ENCODE measurements at regions not wholly inside any gene's neighbourhood (a gene's known extent, or its start where the extent isn't known, plus 50 kb on each side); places are given as distances from the start of the nearest gene placed in this dataset.

- no peak for TF ChIP-seq CTCF (IDR thresholded peaks at IDR 0.05; ENCODE audit: low read depth, low read length)
- no peak for DNase-seq (ENCODE audit: low read depth in 2 of 2)
- no peak overlapping the region for H3K4me3 ChIP-seq (replicated peaks in 1 of 2; ENCODE audit: low read depth in 2 of 2, low read length in 2 of 2)
Measured at GRCh38 chr6:149173222-149173621, 144.3 kb upstream of the TAB2 start.

- no peak for DNase-seq (ENCODE audit: low read depth in 2 of 2)
- H3K4me3 ChIP-seq (replicated peaks in 1 of 2; ENCODE audit: low read depth in 2 of 2, low read length in 2 of 2): no peak overlapping the region
- no peak for TF ChIP-seq CTCF (IDR thresholded peaks at IDR 0.05; ENCODE audit: low read depth, low read length)
Measured at GRCh38 chr6:149174962-149175361, 142.6 kb upstream of the TAB2 start.

- no peak for TF ChIP-seq CTCF (IDR thresholded peaks at IDR 0.05; ENCODE audit: low read depth, low read length)
- no peak overlapping the region for H3K4me3 ChIP-seq (replicated peaks in 1 of 2; ENCODE audit: low read depth in 2 of 2, low read length in 2 of 2)
- DNase-seq (ENCODE audit: low read depth in 2 of 2): no peak
Measured at GRCh38 chr6:149176971-149177667, 140.4 kb upstream of the TAB2 start.

- TF ChIP-seq CTCF (IDR thresholded peaks at IDR 0.05; ENCODE audit: low read depth, low read length): no peak
- no peak overlapping the region for H3K4me3 ChIP-seq (replicated peaks in 1 of 2; ENCODE audit: low read depth in 2 of 2, low read length in 2 of 2)
- no peak for DNase-seq (ENCODE audit: low read depth in 2 of 2)
Measured at GRCh38 chr6:149179431-149179830, 138.1 kb upstream of the TAB2 start.

GRCh38 chr6:149181304-149181703 lies 136.2 kb upstream of the TAB2 start:
- no peak for DNase-seq (ENCODE audit: low read depth in 2 of 2)
- TF ChIP-seq CTCF (IDR thresholded peaks at IDR 0.05; ENCODE audit: low read depth, low read length): no peak
- H3K4me3 ChIP-seq (replicated peaks in 1 of 2; ENCODE audit: low read depth in 2 of 2, low read length in 2 of 2): no peak overlapping the region

GRCh38 chr6:149182262-149182661 lies 135.2 kb upstream of the TAB2 start:
- peak in 1 of 2 donors; percentile 34 for DNase-seq (ENCODE audit: low read depth in 2 of 2)
- H3K4me3 ChIP-seq (replicated peaks in 1 of 2; ENCODE audit: low read depth in 2 of 2, low read length in 2 of 2): no peak overlapping the region
- no peak for TF ChIP-seq CTCF (IDR thresholded peaks at IDR 0.05; ENCODE audit: low read depth, low read length)

GRCh38 chr6:149184523-149184922 lies 133.0 kb upstream of the TAB2 start:
- DNase-seq (ENCODE audit: low read depth in 2 of 2): no peak
- no peak overlapping the region for H3K4me3 ChIP-seq (replicated peaks in 1 of 2; ENCODE audit: low read depth in 2 of 2, low read length in 2 of 2)
- no peak for TF ChIP-seq CTCF (IDR thresholded peaks at IDR 0.05; ENCODE audit: low read depth, low read length)

Measured in cardiac fibroblast (primary cell).